ENCODE measurements at regions not wholly inside any gene's neighbourhood (a gene's known extent, or its start where the extent isn't known, plus 50 kb on each side); places are given as distances from the start of the nearest gene placed in this dataset.

- DNase-seq (ENCODE audit: low spot score) (no peak), FAIRE-seq (no peak), ATAC-seq (no peak)
- no TSS peak for BruUV-seq (replicated peaks)
- POLR2A ChIA-PET, result no interaction called here
- intact Hi-C loops (cut with micrococcal nuclease; ENCODE audit: unreplicated experiment) (no loop called here), in situ Hi-C loops (cut with HindIII; ENCODE audit: extremely low pct_ligation_motif_present, low pct_unique_long_range_greater_than_20kb) (no loop called here)
- Histone ChIP-seq H3K9ac (ENCODE audit: insufficient read depth, low read depth, low read length) (no peak overlapping the region), H3K4me1 (ENCODE audit: insufficient read depth, low read length) (no peaks in the 10 kb centered on the region), H3K36me3 (replicated peaks in 1 of 2; ENCODE audit: control insufficient read depth in 1 of 2, insufficient read depth in 2 of 2, low read length in 2 of 2) (no peaks in the 10 kb centered on the region), H3K27me3 (ENCODE audit: control insufficient read depth in 1 of 2, insufficient read depth in 2 of 2, low read length in 2 of 2) (no peaks in the 10 kb centered on the region; a peak in 1 of 5 replicates), H3K4me2 (ENCODE audit: low read depth, low read length) (no peak overlapping the region), H4K20me1 (ENCODE audit: insufficient read depth, low read length) (no peaks in the 10 kb centered on the region), H2AFZ (ENCODE audit: low read length) (no peak overlapping the region), H3K79me2 (ENCODE audit: insufficient read depth, low read length) (no peaks in the 10 kb centered on the region), H3K9me3 (ENCODE audit: low read length) (peaks cover 3% of the 10 kb centered on the region; the same call in 1 of the 2 replicates), H3K27ac (ENCODE audit: extremely low read length, insufficient read depth, low read length) (no peak overlapping the region), H3K4me3 (replicated peaks in 1 of 3; ENCODE audit: insufficient read depth in 1 of 3, low read depth in 2 of 3, low read length in 3 of 3) (no peak overlapping the region)
- CTCF ChIA-PET (ENCODE audit: low intra/inter-chr PET ratio, low total read pairs), result no interaction called here
- TF ChIP-seq PAWR (CRISPR knock-in tag; IDR thresholded peaks at IDR 0.05; ENCODE audit: borderline replicate concordance), result no peak
- no peak for TF ChIP-seq ZNF225 (CRISPR knock-in tag; IDR thresholded peaks at IDR 0.05)
- no peak for TF ChIP-seq CEBPG (CRISPR knock-in tag; IDR thresholded peaks at IDR 0.05)
- no peak for TF ChIP-seq ZNF552 (CRISPR knock-in tag; IDR thresholded peaks at IDR 0.05; ENCODE audit: borderline replicate concordance)
- TF ChIP-seq IKZF1 (IDR thresholded peaks at IDR 0.05), result no peak
- no peak for TF ChIP-seq SIN3A (IDR thresholded peaks at IDR 0.05; ENCODE audit: borderline replicate concordance, low read depth, low read length)
- TF ChIP-seq RAD21 (CRISPR knock-in tag; IDR thresholded peaks at IDR 0.05), result no peak
- TF ChIP-seq ZNF652 (CRISPR knock-in tag; IDR thresholded peaks at IDR 0.05; ENCODE audit: borderline replicate concordance, low read depth), result no peak
- TF ChIP-seq ZNF326 (CRISPR knock-in tag; IDR thresholded peaks at IDR 0.05; ENCODE audit: borderline replicate concordance), result no peak
- no peak for TF ChIP-seq ARNTL (CRISPR knock-in tag; IDR thresholded peaks at IDR 0.05)
- no peak for TF ChIP-seq NFE2 (CRISPR knock-in tag; IDR thresholded peaks at IDR 0.05)
- no peak for TF ChIP-seq ZNF574 (CRISPR knock-in tag; IDR thresholded peaks at IDR 0.05)
- no peak for TF ChIP-seq TBL1XR1 (IDR thresholded peaks at IDR 0.05; ENCODE audit: borderline replicate concordance, low read length, partially characterized antibody)
- no peak for TF ChIP-seq PRDM10 (CRISPR knock-in tag; IDR thresholded peaks at IDR 0.05; ENCODE audit: low read depth)
- TF ChIP-seq POGK (CRISPR knock-in tag; conservative IDR thresholded peaks at IDR 0.05), result no peak
- TF ChIP-seq ZNF33A (CRISPR knock-in tag; IDR thresholded peaks at IDR 0.05; ENCODE audit: borderline replicate concordance), result no peak
- no peak for TF ChIP-seq ZSCAN9 (CRISPR knock-in tag; IDR thresholded peaks at IDR 0.05; ENCODE audit: borderline replicate concordance)
- WGBS (ENCODE audit: low lambda C conversion rate), result 19% methylated on average over 6 of the region's 6 CpGs
Measured at GRCh38 chr1:184298440-184299405, 88.1 kb upstream of the C1orf21 start.
